ENCODE measurements at regions not wholly inside any gene's neighbourhood (a gene's known extent, or its start where the extent isn't known, plus 50 kb on each side); places are given as distances from the start of the nearest gene placed in this dataset.

DNA sequence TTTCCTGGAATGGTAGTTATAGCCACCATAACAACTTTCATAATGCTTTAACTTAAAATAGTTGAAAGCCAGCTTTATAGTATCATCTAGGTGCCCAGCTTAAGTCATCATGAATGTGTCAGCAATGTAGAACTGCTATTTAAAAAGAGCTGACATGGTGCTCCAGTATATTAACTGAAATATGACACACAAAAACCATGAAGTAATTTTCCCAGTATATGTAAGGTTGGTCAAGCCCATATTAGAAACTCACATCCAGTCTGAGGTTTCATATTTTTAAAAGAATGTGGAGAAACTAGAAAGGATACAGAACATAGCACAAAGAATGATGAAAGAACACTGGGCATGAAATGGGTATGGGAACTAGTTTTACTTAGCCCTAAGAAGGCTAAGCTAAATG is 121.3 kb upstream of the KRAS start:
- no peaks in the 10 kb centered on the region for H3K27me3 Mint-ChIP-seq (ENCODE audit: insufficient read depth, low read depth, poor library complexity)
- H3K9me3 Mint-ChIP-seq = peaks cover 6% of the 10 kb centered on the region; the same call in 2 of the 3 replicates
- no peaks in the 10 kb centered on the region for H3K27me3 ChIP-seq (ENCODE audit: insufficient read depth)
- H2AFZ ChIP-seq = no peak overlapping the region
- no peaks in the 10 kb centered on the region for H3F3A ChIP-seq (replicated peaks; ENCODE audit: low read depth)
- H3K36me3 ChIP-seq (ENCODE audit: insufficient read depth) = no peaks in the 10 kb centered on the region
- H3K9me2 ChIP-seq (ENCODE audit: insufficient read depth) = no peaks in the 10 kb centered on the region
- H4K20me1 ChIP-seq (replicated peaks; ENCODE audit: insufficient read depth) = no peaks in the 10 kb centered on the region
- H3K4me1 ChIP-seq (ENCODE audit: insufficient read depth) = no peaks in the 10 kb centered on the region
- H3K4me3 ChIP-seq = no peak overlapping the region
- H3K36me3 Mint-ChIP-seq (ENCODE audit: low read depth) = peaks cover 3% of the 10 kb centered on the region; the same call in 1 of the 3 replicates
- 0 out of 3 replicates have a peak, but pooled peaks cover 3% of the 10 kb centered on the region for H3K4me1 Mint-ChIP-seq
- DNase-seq (ENCODE audit: low spot score) (no peak), ATAC-seq (no peak)
- no peak overlapping the region for H3K4me3 Mint-ChIP-seq
- no peak overlapping the region for H3K27ac ChIP-seq (ENCODE audit: low read depth)
- no peak overlapping the region for H3K27ac Mint-ChIP-seq
- H3K79me2 ChIP-seq (replicated peaks; ENCODE audit: insufficient read depth) = no peaks in the 10 kb centered on the region
- no peak overlapping the region for H3K4me2 ChIP-seq
- TF ChIP-seq ETS1 (IDR thresholded peaks at IDR 0.05) (no peak), POLR2AphosphoS5 (IDR thresholded peaks at IDR 0.05; ENCODE audit: low read depth) (no peak), NANOG (IDR thresholded peaks at IDR 0.05; ENCODE audit: borderline replicate concordance) (no peak), STAT1 (IDR thresholded peaks at IDR 0.05; ENCODE audit: unreplicated experiment) (no peak), ZNF114 (CRISPR knock-in tag; IDR thresholded peaks at IDR 0.05) (no peak), CREB1 (CRISPR knock-in tag; IDR thresholded peaks at IDR 0.05; ENCODE audit: low read depth) (no peak)
- TF ChIP-seq, protein P1, sequence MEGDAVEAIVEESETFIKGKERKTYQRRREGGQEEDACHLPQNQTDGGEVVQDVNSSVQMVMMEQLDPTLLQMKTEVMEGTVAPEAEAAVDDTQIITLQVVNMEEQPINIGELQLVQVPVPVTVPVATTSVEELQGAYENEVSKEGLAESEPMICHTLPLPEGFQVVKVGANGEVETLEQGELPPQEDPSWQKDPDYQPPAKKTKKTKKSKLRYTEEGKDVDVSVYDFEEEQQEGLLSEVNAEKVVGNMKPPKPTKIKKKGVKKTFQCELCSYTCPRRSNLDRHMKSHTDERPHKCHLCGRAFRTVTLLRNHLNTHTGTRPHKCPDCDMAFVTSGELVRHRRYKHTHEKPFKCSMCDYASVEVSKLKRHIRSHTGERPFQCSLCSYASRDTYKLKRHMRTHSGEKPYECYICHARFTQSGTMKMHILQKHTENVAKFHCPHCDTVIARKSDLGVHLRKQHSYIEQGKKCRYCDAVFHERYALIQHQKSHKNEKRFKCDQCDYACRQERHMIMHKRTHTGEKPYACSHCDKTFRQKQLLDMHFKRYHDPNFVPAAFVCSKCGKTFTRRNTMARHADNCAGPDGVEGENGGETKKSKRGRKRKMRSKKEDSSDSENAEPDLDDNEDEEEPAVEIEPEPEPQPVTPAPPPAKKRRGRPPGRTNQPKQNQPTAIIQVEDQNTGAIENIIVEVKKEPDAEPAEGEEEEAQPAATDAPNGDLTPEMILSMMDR (conservative IDR thresholded peaks at IDR 0.05; ENCODE audit: low read depth in 2 of 2) = no peak
- TF ChIP-seq, protein P2, sequence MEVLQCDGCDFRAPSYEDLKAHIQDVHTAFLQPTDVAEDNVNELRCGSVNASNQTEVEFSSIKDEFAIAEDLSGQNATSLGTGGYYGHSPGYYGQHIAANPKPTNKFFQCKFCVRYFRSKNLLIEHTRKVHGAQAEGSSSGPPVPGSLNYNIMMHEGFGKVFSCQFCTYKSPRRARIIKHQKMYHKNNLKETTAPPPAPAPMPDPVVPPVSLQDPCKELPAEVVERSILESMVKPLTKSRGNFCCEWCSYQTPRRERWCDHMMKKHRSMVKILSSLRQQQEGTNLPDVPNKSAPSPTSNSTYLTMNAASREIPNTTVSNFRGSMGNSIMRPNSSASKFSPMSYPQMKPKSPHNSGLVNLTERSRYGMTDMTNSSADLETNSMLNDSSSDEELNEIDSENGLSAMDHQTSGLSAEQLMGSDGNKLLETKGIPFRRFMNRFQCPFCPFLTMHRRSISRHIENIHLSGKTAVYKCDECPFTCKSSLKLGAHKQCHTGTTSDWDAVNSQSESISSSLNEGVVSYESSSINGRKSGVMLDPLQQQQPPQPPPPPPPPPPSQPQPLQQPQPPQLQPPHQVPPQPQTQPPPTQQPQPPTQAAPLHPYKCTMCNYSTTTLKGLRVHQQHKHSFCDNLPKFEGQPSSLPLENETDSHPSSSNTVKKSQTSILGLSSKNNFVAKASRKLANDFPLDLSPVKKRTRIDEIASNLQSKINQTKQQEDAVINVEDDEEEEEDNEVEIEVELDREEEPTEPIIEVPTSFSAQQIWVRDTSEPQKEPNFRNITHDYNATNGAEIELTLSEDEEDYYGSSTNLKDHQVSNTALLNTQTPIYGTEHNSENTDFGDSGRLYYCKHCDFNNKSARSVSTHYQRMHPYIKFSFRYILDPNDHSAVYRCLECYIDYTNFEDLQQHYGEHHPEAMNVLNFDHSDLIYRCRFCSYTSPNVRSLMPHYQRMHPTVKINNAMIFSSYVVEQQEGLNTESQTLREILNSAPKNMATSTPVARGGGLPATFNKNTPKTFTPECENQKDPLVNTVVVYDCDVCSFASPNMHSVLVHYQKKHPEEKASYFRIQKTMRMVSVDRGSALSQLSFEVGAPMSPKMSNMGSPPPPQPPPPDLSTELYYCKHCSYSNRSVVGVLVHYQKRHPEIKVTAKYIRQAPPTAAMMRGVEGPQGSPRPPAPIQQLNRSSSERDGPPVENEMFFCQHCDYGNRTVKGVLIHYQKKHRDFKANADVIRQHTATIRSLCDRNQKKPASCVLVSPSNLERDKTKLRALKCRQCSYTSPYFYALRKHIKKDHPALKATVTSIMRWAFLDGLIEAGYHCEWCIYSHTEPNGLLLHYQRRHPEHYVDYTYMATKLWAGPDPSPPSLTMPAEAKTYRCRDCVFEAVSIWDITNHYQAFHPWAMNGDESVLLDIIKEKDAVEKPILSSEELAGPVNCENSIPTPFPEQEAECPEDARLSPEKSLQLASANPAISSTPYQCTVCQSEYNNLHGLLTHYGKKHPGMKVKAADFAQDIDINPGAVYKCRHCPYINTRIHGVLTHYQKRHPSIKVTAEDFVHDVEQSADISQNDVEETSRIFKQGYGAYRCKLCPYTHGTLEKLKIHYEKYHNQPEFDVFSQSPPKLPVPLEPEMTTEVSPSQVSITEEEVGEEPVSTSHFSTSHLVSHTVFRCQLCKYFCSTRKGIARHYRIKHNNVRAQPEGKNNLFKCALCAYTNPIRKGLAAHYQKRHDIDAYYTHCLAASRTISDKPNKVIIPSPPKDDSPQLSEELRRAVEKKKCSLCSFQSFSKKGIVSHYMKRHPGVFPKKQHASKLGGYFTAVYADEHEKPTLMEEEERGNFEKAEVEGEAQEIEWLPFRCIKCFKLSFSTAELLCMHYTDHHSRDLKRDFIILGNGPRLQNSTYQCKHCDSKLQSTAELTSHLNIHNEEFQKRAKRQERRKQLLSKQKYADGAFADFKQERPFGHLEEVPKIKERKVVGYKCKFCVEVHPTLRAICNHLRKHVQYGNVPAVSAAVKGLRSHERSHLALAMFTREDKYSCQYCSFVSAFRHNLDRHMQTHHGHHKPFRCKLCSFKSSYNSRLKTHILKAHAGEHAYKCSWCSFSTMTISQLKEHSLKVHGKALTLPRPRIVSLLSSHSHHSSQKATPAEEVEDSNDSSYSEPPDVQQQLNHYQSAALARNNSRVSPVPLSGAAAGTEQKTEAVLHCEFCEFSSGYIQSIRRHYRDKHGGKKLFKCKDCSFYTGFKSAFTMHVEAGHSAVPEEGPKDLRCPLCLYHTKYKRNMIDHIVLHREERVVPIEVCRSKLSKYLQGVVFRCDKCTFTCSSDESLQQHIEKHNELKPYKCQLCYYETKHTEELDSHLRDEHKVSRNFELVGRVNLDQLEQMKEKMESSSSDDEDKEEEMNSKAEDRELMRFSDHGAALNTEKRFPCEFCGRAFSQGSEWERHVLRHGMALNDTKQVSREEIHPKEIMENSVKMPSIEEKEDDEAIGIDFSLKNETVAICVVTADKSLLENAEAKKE (CRISPR knock-in tag; IDR thresholded peaks at IDR 0.05) = no peak

All from GM23338 (cell line).